HG03460 (cell line): ENCODE measurements at regions not wholly inside any gene's neighbourhood (a gene's known extent, or its start where the extent isn't known, plus 50 kb on each side); places are given as distances from the start of the nearest gene placed in this dataset.

ENCODE experiments used
- ATAC-seq: cut with Tn5 transposase; IDR thresholded peaks from one replicate; pipeline ENCODE4 v1.9.1; 2021; ENCODE audit not compliant: unreplicated experiment

DNA sequence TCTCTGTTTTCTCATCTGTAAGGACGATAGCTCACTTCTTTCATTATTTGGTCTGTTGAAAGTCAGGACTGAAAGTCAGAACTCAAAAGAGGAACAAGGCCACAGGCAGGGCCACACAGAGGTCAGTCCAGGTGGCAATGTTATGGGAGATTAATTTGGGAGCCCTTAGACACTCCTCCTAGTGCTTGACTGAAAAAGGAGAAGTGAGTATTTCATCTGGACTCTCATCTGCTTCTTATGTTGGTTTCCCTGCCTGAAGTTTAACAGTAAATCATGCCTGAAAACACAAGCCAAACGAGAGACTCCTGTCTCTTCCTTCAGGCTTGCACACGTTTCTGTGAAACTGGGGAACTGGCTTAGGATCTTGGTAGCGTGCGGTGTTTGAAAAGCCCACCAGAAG is 248.5 kb downstream of the BUB3 start:
- ATAC-seq, result peak; percentile 81

DNA sequence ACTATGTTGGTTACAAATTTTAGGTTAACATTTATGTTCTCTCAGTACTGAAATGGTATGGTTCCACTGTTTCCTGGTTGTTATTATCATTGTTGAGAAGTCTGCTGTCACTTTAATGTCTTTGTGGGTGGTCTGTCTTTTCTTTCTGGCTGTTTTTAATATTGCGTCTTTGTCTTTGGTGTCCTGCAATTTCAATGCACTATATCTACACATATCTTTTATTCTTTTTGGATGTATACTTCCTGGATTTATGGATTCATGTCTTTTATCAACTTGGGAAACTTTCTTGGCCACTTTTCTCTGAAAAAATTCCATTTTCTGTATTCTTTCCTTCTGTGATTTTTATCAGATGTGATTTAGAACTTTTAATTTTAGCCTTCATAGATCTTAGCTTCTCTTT is 250.2 kb downstream of the BUB3 start:
- no peak for ATAC-seq

DNA sequence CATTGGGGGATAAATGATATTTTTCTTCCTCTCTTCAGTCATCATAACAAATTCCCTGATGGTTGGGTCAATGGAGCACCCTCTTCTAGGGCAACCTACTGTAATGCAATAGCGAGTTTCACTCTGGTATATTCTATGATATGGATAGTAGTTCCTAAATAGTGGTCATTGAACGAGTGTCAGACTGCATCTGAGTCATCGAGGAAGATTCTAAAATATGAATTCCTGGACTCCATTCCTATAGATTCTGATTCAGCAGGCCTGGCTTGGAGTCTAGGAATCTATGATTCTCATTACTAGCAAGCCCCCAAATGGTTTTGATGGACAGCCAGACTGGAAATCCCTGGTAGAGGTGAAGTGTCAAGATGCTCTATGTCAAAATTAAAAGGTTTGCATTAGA is 254.5 kb downstream of the BUB3 start:
- no peak for ATAC-seq

DNA sequence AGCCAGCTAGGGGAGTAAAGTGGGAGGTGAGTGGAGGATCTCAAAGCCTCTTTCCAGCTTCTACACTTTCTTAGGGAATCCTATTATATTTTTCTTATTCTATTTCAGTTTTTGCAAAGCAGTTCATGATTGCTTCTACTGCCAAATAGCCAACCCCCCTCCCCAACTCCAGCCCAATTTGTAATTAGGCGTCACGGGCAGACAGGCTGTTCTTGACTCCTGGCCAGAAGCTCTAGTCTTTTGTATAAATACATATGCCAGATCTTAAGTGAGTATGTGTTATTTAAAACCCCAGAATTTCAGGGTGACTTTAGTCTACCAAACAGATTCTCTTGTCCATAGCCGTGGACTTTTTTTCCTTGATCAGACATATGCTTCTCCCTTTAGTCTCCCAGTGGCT is 255.2 kb downstream of the BUB3 start:
- no peak for ATAC-seq

DNA sequence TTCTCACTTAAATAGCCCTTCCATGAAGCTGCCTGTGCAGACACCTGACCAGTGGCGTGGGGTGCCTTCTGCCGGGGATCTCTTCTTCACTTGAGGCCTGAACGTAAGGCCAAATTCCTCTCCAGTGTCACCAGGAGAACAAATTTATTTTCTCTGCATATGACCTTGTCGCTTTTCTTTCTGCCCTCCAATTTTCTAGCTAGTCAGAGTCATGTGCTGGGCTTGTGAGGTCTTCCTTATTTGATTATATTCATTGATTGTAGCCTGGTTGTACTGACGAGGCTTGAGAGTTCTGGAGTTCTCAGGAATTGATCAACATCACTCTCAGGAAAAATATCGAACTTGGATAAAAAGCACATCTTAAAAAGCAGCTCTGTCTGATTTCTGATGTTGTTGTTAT is 255.7 kb downstream of the BUB3 start:
- no peak for ATAC-seq

DNA sequence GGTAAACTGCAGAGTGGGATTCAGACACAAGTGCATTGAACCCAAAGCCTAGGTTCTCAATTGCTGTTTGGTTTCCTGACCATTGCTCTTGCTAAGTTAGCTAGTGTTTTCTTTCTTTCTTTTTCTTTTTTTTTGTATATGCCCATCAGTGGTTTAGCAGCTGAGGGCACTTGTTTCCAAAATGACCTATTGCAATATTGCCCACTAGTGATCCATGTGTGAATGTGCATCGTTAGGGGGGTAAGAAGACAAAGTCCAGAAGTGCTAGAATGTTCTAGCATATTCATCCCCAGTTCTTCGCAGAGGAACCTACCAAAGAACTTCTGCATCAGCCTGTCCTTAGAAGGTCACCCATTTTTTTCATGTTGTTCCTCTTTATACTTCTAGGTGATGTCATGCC is 252.8 kb upstream of the GPR26 start:
- no peak for ATAC-seq

DNA sequence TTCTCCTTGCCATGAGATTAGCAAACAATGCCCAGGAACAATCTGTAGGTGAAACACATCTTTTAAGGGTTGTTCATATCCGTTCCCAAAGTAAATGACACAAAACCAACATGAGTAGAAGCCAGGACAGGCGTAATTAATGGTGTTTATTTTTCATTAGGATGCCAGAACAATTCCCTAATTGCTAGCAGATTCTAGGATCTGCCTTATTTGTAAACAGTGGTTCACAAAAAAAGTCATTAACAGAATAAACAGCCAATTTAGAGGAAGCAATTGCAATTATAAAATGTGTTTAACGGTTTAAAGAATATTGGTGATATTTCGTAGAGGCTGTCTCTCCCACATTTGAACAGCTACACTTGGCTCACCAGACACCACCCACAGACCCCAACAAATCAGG is 250.6 kb upstream of the GPR26 start:
- no peak for ATAC-seq

DNA sequence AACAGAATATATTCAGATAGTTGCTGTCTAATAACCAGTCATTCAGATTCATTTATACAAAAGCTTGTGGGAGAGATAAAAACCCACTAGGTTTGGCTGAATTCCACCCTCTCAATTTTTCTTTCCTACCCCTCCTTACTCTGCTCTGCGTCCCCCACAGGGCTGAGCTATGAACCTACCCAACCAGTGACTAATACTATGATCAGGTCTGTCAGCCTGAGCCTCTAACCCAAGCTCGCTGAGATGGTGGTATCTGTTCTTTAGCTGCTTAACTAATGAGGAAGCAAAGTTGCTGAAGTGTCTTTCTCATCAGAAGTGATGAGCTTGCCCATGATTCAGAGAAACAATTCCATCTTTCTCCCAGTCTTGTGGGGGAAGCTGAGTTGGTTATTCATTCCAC is 248.7 kb upstream of the GPR26 start:
- no peak for ATAC-seq

DNA sequence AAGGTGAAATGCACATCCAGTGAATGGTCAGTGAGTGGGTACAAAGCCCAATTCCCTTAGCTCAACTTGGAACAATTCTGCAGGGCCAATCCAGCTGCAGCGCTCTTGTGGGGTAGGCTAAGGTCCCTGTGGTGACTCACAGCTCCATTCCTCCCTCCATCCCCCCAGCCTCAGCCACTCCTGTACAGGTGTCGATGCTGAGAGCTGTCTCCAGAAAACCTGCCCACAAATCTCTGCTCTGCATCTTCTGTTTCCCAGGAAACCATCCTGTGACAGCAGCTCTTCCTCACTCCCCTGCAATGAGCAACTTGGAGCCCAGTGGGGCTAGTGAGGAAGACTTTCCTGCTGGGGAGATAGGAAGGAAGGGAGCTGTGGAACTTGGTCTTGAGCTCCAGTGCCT is 244.7 kb upstream of the GPR26 start:
- ATAC-seq, result no peak

DNA sequence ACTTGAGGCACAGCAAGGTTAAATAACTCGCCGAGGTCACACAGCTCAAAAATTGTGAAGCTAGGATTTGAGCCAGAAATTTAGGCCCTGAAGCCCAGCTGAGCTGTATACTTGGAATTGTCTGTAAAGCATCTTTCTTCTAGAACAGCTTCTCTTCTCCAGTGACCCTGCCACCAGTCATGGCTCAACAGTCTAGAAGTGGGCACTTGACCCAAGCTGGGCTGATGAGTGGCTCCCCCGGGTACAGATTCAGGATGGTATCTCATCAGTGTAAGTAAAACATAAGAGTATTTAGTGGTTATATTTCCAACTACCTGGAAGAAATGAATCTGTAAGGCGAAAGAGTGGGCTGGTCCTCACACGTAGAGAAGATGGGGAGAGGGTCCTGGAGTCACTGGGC is 243.9 kb upstream of the GPR26 start:
- no peak for ATAC-seq

DNA sequence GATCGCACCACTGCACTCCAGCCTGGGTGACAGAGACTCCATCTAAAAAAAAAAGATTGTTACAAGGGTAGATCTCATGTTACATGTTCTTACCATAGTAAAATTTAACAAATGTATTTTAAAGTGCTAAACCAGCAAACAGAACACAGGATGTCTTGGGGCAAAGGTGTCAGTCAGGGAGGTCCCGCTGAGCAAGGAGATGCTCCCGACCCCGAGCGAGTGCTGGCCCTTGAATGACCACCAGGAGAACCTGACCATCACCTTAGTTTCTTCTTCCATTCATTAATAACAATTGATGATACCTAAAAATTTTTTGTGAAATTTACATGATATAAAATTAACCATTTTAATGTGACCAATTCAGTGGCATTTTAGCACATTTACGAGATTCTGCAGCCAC is 241.6 kb upstream of the GPR26 start:
- no peak for ATAC-seq

DNA sequence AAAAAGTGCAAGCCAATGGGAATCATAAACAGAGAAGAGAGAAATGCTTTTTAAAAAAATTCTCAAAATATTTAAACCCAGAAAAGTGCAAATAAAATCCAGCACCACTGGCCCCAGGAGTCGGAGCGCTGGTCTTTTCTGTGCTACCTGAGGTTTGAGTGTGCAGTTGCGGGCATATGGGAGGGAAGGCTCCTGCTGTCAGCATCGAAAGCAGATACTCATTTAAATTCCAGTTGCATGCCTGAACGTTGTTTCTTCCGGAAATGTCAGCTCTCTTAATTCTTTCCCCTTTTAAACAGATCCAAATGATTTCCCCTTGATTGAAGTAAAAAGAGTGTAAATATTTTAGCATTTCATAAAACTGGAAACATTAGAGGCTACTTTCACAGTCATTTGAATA is 240.5 kb upstream of the GPR26 start:
- ATAC-seq, result no peak

DNA sequence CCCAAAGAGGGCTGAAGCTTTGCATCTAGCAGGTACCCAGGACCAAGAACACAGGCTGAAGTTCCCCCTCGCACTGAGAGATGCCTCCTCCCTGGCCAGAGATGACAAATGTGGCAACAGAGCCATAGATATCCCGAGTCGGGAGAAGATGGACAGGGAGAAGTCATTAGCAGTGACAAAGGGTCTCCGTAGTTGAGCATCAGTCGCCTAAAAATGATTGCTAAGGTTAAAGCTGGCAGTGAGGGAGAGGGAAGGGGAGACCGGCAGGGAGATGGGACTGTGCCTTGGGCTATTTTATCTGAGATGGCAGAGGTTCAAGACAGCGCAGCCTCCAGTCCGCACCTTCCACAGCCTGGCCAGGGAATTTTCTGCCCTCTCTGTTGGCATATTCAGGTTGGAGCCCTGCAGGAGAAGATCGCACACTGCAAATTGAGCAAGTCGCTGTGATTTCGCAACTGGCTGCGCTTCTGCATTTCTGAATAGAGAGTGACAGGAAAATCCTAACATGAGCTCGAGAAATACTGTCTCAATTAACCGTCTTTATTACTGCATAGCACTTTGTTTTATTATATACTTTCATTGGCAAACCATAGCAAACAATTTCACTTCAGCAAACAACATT is 238.9 kb upstream of the GPR26 start:
- no peak for ATAC-seq

DNA sequence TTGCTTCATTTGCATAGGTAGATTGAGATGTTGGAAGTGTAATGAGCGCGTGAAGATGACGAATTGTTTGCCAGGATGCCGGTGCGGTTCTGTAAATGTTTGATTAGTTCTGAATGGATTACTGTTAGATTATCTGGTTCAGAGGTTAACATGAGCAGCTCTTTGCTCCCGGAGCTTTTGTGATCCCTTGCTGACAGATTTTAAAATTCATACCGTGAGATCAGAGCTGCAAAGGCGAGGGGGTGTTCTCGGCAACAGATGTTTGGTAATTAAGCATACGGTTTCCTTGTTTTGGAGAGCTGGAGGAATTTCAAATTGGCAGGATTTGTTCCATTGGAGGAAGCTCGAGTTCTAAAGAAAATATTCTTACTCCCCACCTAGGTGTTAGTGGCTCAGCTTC is 237.8 kb upstream of the GPR26 start:
- no peak for ATAC-seq

DNA sequence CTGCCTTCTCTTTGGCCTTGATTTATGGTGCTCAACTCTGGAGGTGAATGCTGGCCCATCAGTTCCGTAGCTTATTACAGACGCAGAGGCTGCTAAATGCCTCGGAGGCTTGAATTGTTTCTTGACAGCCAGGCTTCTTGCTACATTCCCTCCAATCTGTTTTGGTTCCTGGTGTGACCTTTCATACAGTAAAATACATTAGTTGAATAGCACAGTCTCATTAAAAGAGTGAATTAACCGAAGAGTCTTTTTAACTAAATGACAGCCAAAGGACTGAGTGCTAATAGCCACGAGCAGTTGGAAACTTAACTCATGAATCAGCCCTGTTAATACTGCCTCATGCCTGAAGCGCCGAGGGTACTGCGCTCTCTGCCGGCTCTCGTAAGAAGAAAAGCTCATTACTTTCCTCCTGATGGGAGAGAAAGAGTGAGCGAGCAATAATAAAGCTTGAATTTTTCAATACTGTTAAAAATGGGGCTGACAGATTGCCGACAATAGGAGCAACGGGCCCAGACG is 236.4 kb upstream of the GPR26 start:
- ATAC-seq, result no peak

DNA sequence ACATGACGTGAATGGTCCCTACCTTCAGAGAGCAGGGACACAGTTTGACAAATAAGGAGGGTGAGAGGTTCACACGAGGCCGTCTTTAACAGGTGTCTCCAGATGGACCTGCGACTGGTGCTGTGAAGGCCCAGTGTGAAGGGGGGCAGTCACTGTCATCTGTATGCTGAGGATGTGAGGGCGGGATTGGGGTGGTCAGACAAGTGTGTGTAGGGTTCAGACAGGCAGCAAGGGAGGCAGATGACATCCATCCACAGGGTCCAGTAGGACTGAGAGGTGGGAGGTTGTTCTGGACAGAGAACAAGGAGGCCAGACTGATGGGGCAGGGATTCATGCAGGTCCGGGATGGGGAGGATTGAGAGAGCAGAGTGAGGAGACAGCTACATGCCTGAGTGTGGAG is 232.6 kb upstream of the GPR26 start:
- no peak for ATAC-seq

DNA sequence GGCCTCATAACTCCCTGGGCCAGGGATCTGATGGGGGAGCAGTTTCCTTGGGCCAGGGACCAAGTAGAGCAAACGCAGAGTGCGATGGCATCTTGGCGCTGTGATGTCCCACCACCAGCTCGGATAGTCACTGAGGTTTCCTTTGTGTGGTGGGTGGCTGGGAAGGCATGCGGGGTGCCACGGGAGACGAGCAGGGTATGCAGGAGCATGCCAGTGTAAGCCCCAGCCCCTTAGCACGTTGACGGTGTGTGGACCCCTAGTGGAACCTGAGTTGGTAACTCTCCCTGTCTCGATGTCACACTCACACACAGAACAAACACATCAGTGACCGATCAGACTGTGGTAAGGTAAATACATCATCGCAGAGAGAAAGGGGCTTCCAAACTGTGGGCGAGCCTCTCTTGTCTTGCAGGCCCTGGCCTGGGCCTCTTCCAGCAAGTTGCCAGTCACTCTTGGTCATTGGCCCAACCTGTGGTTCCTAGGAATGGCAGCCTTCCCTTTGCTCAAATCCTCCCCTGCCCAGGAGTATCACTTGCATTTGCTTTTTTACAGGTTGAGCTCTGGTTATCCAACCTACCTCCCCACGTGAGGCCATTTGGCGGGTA is 231.6 kb upstream of the GPR26 start:
- no peak for ATAC-seq

DNA sequence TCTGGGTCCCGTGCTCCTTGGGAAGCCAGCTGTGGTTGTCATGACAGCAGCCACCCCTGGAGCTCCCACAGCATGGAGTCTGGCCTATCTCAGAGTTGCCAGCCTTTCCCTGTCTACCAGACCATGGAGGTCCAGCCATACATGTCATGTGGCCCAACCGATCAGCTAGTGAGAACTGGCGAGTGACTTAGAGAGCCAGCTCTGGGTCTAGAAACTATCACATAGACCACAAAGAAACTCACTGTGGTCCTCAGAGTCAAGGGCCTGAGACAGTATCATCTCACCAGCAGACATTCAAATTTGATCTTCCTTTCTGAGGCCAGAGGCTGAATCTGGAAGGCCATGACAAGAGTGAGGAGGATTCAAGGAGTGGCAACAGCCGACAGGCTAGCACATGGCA is 223.3 kb upstream of the GPR26 start:
- peak; percentile 96 for ATAC-seq

DNA sequence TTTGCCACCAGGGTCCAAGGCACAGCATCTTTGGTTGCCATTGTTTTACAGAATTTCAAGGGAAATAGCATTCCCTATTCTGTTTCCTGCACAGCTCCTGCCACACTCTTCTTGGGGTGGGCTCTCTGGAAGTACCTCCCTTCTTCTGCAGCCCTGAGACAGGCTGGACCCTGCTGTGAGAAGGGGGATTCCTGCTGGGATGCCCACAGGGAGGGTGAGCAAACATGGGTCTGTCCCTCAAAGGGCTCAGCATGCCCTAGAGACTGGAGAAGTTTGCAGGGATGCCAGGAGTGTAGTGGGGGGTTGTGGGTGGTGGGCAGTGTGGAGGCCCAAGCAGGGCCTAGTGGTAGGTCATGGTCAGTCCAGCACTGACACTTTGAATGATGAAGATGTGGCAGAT is 222.2 kb upstream of the GPR26 start:
- no peak for ATAC-seq

DNA sequence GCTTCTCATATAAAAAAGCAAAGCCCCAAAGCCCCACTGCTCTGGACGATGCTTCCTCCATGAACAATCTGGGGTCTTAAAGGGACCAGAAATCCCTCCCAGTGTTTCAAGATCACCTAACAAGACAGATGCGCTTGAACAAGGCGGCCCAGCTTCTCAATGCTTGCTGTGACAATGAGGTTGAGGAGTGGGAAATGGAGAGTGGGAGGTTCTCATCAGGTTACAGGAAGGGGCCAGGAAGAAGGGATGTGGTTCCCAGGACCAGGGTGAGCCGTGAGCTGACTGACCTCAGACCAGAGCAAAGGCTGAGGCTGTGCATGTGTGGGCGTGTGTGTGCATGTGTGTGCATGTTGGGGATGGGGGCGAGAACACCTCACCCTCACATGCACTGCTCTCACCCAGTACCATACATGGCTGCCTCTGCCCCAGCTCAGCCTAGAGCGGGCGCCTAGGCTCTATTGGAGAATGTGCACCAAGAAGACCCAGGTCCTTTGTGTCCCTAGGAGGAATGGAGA is 220.8 kb upstream of the GPR26 start:
- ATAC-seq, result no peak

DNA sequence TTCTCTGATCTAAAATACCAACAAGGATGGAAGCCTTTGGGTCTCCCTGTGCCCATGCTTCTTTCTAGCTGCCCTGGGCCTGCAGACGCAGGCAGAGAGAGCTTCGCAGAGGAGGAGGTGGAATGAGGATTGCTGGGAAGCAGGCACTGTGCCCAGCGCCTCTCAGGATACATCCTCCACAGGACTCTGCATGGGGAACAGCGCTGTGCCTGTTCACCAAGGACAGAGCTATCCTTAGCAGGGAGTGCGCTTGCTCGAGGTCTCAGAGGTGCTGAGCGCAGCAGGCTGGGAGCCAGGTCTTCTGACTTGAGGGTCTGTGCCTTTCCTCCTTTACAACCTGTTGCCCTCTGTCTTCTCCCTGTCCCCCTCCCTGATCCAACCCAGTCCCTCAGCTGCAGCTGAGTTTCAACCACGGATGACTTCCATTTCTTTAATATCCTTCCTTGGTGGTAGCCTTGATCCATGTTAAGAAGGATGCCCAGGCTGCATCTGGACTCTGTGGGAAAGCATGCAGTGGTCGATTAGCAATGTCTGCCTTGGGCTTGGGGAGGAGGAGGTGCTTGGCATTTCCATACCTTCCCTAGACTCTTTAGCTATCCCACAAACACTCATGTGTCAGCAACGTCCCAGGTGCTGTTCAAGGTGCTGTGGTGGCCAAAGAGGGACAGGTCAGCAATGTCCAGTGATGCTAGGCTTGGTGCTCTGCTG is 219.6 kb upstream of the GPR26 start:
- ATAC-seq, result no peak

DNA sequence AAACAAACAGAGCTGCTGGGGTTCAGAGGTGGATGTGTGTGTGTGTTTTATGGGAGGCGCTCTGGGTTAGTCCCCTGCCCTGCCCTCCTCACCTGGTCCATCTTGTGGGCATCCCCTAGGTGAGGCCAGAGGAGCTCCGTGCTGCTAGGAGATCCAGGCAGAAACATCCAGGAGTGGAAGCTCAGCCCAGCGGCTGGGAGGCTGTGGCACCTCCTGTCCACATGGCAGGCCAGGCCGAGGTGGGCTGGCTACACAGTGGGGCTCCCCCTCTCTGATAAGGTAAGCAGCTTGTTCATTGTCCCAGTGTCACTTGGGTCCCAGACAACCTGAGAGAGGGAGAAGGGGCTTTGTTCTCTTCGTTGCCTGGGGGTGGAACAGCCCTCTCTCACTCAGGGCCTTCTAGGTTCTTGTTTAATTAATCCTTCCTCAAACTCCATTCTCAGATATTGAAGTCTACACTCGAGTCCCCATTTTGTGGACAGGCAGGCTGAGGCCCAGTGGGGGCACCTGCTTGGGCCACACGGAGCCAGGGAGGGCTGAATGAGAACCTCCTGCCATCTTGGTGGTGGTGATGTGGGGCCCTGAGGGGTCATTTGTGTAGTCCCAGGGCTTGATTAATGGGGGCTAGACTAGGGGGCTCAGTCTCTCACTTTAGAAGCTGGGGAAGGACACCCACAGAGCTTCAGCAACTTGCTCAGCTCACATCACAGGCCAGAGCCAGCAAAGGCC is 216.8 kb upstream of the GPR26 start:
- ATAC-seq, result no peak
